ENCODE measurements at regions not wholly inside any gene's neighbourhood (a gene's known extent, or its start where the extent isn't known, plus 50 kb on each side); places are given as distances from the start of the nearest gene placed in this dataset.

DNA sequence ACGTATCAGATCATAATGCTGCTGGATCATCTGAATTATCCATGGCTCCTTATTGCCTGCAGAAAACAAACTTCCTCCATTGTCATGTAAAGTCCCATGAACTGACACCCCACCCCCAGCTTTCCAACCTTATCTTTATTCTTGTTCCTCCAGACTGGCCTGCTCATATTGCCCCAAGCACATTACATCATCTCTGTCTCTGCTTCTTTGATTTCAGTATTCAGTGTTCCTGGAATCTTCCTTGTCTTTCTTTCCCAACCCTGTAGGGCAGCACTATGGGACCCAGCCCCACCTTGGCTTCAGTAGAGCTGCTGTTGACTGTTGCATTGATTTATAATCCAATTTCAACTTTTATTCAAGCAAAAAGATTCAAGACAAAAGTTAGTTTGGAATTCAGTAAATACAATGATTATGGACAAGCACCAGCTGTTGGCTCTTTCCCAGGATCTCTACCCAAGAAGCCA, 187.5 kb upstream of the ECI2 start:
- Mint-ChIP-seq H3K4me3 (no peak overlapping the region), H3K36me3 (ENCODE audit: low read depth) (no peaks in the 10 kb centered on the region), H3K27me3 (ENCODE audit: low read depth) (peaks cover 9% of the 10 kb centered on the region), H3K27ac (no peak overlapping the region), H3K9me3 (no peaks in the 10 kb centered on the region), H3K4me1 (ENCODE audit: low read depth) (no peaks in the 10 kb centered on the region)
- DNase-seq (ENCODE audit: low spot score) = no peak

GRCh38 chr6:4322134-4322845, 186.9 kb upstream of the ECI2 start:
- DNase-seq (ENCODE audit: low spot score) = no peak
- H3K36me3 Mint-ChIP-seq (ENCODE audit: low read depth) = no peaks in the 10 kb centered on the region

DNA sequence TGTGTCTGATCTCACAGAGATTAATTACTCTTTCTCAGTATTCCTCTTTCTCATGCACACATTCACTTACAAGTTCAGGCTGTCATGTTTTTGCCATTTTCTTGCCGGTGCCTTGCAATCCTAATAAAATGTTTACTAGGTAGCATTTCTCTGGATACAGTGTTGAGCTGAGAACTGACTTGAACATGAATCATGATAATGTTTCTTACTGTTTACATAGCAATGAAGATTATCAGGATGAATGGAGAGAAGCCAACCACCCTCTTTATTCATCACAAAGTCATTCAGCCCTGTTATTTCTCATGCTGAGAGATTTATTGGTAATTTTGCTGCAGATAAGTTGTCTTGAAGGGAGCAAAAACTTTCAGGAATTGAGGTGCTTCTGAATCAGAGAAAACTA, 185.5 kb upstream of the ECI2 start:
- no peak for DNase-seq (ENCODE audit: low spot score)
- Mint-ChIP-seq H3K4me1 (ENCODE audit: low read depth) (no peaks in the 10 kb centered on the region), H3K27ac (no peak overlapping the region), H3K27me3 (ENCODE audit: low read depth) (peaks cover 10% of the 10 kb centered on the region), H3K9me3 (no peaks in the 10 kb centered on the region), H3K4me3 (no peak overlapping the region), H3K36me3 (ENCODE audit: low read depth) (no peaks in the 10 kb centered on the region)

More at GRCh38 chr6:4322134-4322845, 186.9 kb upstream of the ECI2 start:
- no peaks in the 10 kb centered on the region for H3K4me1 Mint-ChIP-seq (ENCODE audit: low read depth)
- no peaks in the 10 kb centered on the region for H3K9me3 Mint-ChIP-seq
- H3K27ac Mint-ChIP-seq = no peak overlapping the region
- no peak overlapping the region for H3K4me3 Mint-ChIP-seq
- peaks cover 10% of the 10 kb centered on the region for H3K27me3 Mint-ChIP-seq (ENCODE audit: low read depth)

DNA sequence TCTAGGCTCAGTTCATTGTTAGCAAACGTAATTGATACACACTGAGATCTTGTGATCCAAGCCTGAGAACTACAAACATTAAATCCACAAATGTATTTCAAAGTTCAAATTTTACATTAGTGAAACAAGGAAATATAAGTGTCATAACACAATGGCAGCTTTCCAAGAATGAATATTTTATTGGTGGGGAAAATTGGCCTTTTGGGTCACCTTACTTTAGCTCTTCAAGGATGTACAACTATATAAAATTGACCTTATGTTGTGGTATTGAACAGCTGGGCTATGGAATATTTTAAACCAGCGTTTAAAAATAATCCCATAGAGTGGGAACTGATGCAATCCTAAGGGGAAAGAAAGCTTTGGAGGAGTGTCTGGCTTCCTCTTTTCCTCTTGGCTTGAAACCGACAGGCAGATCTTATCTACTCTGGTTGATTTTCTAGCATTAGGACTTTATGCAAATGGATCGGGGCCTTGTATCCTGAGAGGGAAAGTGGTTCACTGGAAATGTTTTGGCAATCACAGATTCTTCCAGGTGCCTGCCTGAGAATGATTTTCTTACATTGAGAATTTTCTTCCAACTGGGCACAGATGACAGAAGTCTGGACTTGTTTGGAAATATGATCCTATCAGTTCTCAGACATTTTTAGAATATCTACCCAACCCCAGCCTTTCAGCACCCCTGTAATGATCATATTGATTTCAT, 184.8 kb upstream of the ECI2 start:
- Mint-ChIP-seq H3K27ac (no peak overlapping the region), H3K4me1 (ENCODE audit: low read depth) (no peaks in the 10 kb centered on the region), H3K4me3 (no peak overlapping the region), H3K36me3 (ENCODE audit: low read depth) (no peaks in the 10 kb centered on the region), H3K9me3 (no peaks in the 10 kb centered on the region), H3K27me3 (ENCODE audit: low read depth) (peaks cover 10% of the 10 kb centered on the region)
- no peak for DNase-seq (ENCODE audit: low spot score)

GRCh38 chr6:4318321-4318720, 182.9 kb upstream of the ECI2 start:
- Mint-ChIP-seq H3K9me3 (peaks cover 5% of the 10 kb centered on the region), H3K4me1 (ENCODE audit: low read depth) (no peaks in the 10 kb centered on the region), H3K4me3 (no peak overlapping the region), H3K36me3 (ENCODE audit: low read depth) (no peaks in the 10 kb centered on the region), H3K27ac (no peak overlapping the region), H3K27me3 (ENCODE audit: low read depth) (peaks cover 10% of the 10 kb centered on the region)
- DNase-seq (ENCODE audit: low spot score) = no peak

GRCh38 chr6:4316867-4317400, 181.6 kb upstream of the ECI2 start:
- no peak for DNase-seq (ENCODE audit: low spot score)
- no peaks in the 10 kb centered on the region for H3K4me1 Mint-ChIP-seq (ENCODE audit: low read depth)
- peaks cover 16% of the 10 kb centered on the region for H3K9me3 Mint-ChIP-seq
- no peak overlapping the region for H3K27ac Mint-ChIP-seq
- peaks cover 10% of the 10 kb centered on the region for H3K27me3 Mint-ChIP-seq (ENCODE audit: low read depth)
- no peaks in the 10 kb centered on the region for H3K36me3 Mint-ChIP-seq (ENCODE audit: low read depth)
- no peak overlapping the region for H3K4me3 Mint-ChIP-seq

DNA sequence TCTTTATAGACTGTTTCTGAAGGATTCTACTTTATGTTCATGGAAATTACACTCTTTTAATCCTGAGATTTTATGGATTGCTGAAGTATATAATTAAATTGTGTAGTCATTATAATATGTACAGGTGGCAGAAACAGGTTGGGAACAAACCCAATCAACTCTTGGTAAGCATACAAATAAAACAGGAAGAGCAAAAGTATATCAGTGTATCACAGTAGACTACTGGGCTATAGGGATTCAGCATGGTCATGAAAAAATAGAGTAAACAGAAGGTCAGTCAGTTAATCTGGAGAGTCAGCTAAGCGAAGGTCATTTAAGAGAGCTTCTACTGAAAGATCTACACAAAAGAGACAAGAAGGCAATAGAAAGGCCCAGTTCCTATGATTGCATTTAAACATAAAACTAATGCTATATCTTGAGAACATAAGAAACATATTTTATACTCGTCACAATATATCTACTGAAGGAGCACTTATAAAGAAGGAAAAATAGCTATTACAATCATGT, 178.9 kb upstream of the ECI2 start:
- Mint-ChIP-seq H3K27ac (no peak overlapping the region), H3K4me3 (no peak overlapping the region), H3K27me3 (ENCODE audit: low read depth) (peaks cover 6% of the 10 kb centered on the region), H3K9me3 (peaks cover 26% of the 10 kb centered on the region), H3K36me3 (ENCODE audit: low read depth) (no peaks in the 10 kb centered on the region), H3K4me1 (ENCODE audit: low read depth) (no peaks in the 10 kb centered on the region)
- no peak for DNase-seq (ENCODE audit: low spot score)

GRCh38 chr6:4313044-4313686, 177.8 kb upstream of the ECI2 start:
- Mint-ChIP-seq H3K4me1 (ENCODE audit: low read depth) (no peaks in the 10 kb centered on the region), H3K4me3 (no peak overlapping the region), H3K27me3 (ENCODE audit: low read depth) (peaks cover 4% of the 10 kb centered on the region), H3K9me3 (peaks cover 26% of the 10 kb centered on the region), H3K27ac (no peak overlapping the region), H3K36me3 (ENCODE audit: low read depth) (no peaks in the 10 kb centered on the region)
- no peak for DNase-seq (ENCODE audit: low spot score)

DNA sequence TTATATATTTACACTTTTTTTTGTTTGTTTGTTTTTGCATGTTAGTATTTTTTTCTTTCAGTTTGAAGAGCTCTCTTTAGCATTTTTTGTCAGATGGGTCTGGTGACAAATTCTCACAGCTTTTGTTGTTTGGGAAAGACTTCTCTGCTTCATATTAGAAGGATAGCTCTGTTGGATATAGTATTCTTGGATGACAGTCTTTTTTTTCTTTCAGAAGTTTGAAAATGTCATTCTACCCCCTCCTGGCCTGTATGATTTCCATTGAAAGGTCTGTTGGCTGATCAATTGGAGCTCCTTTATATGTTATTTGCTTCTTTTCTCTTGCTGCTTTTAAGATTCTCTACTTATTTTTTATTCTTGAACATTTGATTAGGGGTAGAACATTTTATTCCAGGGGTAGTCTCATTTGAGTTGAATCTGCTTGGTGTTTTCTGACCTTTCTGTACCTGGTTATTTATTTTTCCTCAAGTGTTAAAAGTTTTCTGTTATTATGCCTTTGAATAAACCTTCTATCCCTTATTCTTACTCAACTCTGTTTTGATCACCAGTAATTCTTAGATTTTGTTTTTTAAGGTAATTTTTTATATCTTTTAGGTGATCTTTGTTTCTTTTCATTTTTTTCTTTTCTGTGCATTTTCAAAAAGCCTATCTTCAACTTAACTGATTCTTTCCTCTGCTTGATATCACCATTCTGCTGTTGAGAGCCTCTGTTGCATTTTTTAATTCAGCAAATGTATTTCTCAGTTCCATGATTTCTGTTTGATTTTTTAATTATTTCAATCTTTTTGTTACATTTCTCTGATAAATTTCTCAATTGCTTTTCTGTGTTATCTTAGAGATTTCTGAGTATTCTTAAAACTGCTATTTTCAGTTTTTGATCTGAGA, 176.8 kb upstream of the ECI2 start:
- Mint-ChIP-seq H3K27ac (no peak overlapping the region), H3K27me3 (ENCODE audit: low read depth) (no peaks in the 10 kb centered on the region), H3K4me1 (ENCODE audit: low read depth) (no peaks in the 10 kb centered on the region), H3K4me3 (no peak overlapping the region), H3K9me3 (peaks cover 26% of the 10 kb centered on the region), H3K36me3 (ENCODE audit: low read depth) (no peaks in the 10 kb centered on the region)
- DNase-seq (ENCODE audit: low spot score) = no peak

DNA sequence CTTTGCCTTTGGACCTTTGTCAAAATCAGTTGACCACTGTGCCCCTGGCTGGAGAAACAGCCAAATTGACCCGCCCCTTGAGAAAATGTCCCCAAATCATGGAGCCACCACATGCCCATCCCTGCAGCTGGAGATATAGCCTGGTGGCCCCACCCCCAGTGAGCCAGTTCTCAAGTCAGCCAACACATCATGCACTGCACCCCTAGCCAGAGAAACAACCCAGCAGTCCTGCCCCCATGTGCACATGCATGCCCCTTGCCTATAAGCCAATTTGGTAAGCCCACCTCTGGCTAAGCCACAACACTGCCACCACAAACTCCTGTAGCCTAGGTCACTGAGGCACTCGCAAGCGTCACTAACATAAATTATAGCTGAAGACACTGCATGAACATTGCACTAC, 174.2 kb upstream of the ECI2 start:
- Mint-ChIP-seq H3K4me3 (no peak overlapping the region), H3K27me3 (ENCODE audit: low read depth) (peaks cover 7% of the 10 kb centered on the region), H3K9me3 (peaks cover 26% of the 10 kb centered on the region), H3K27ac (no peak overlapping the region), H3K36me3 (ENCODE audit: low read depth) (no peaks in the 10 kb centered on the region), H3K4me1 (ENCODE audit: low read depth) (no peaks in the 10 kb centered on the region)
- DNase-seq (ENCODE audit: low spot score) = no peak

DNA sequence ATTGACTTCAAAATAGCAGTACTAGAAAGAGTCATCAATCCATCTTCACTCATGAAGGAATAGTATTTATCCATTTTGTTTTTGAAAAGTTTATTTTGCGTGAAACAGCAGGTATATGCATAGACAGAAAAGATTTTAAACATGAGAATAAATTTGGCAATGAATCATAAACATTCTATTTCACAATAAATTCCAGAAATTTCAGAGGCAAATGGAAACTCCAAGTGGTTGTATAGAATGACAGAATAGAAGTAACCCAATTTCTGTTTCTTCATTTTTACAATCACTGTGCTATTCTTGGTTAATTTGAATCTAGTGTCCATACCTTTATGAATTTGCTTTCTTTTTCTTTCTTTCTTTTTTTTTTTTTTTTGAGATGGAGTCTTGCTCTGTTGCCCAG, 173.0 kb upstream of the ECI2 start:
- Mint-ChIP-seq H3K36me3 (ENCODE audit: low read depth) (no peaks in the 10 kb centered on the region), H3K27me3 (ENCODE audit: low read depth) (peaks cover 8% of the 10 kb centered on the region), H3K27ac (no peak overlapping the region), H3K4me3 (no peak overlapping the region), H3K9me3 (peaks cover 22% of the 10 kb centered on the region), H3K4me1 (ENCODE audit: low read depth) (no peaks in the 10 kb centered on the region)
- DNase-seq (ENCODE audit: low spot score) = no peak

DNA sequence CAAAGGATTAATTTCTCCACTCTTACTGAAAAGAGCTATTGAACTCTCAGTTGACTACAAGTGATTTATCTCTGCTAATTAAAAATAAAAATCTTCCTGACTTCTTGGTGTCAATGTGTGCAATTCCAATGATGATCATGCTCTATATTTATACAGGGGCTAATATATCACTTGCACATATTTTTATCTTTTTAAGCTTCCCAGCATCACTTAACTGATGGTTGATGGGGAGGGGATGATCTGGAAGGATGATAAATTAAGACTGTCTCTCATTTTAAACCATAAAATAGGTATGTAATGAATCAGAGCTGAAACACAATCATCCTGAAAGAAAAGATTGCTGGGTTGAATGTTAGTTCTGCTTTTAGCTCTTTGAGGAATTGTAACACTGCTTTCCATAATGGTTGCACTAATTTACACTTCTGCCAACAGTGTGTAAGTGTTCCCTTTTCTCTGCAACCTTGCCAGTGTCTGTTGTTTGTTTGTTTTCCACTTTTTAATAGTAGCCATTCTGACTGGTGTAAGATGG, 169.6 kb upstream of the ECI2 start:
- H3K27me3 Mint-ChIP-seq (ENCODE audit: low read depth) = peaks cover 8% of the 10 kb centered on the region
- DNase-seq (ENCODE audit: low spot score) = no peak

DNA sequence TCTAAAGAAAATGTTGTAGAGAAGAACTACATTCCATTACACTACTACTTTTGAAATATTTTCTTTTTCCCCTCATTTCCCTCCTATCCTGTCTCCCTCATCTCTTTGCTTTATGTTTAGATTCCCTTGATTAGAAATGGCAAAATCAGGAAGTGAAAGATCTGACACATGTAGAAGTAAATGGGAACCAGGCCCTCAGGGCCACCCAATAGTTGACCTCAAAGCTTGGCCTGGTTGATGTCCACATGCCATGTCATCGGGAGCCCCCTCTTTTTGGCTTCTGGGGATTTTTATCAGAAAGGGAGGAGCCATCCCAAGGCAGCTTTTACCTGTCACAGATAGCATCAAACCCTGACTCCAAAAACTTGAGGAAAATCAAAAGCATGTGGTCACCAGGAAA, 168.3 kb upstream of the ECI2 start:
- H3K4me3 Mint-ChIP-seq = no peak overlapping the region
- no peaks in the 10 kb centered on the region for H3K36me3 Mint-ChIP-seq (ENCODE audit: low read depth)
- H3K9me3 Mint-ChIP-seq = no peaks in the 10 kb centered on the region
- DNase-seq (ENCODE audit: low spot score) = no peak
- H3K27me3 Mint-ChIP-seq (ENCODE audit: low read depth) = peaks cover 8% of the 10 kb centered on the region
- no peaks in the 10 kb centered on the region for H3K4me1 Mint-ChIP-seq (ENCODE audit: low read depth)
- no peak overlapping the region for H3K27ac Mint-ChIP-seq

More for the DNA sequence above, 169.6 kb upstream of the ECI2 start:
- Mint-ChIP-seq H3K4me3 (no peak overlapping the region), H3K27ac (no peak overlapping the region), H3K4me1 (ENCODE audit: low read depth) (no peaks in the 10 kb centered on the region), H3K9me3 (no peaks in the 10 kb centered on the region), H3K36me3 (ENCODE audit: low read depth) (no peaks in the 10 kb centered on the region)
